Endometrium (tissue), 2 donors: ENCODE measurements at regions not wholly inside any gene's neighbourhood (a gene's known extent, or its start where the extent isn't known, plus 50 kb on each side); places are given as distances from the start of the nearest gene placed in this dataset.

Experiments used
- FAIRE-seq: peaks from 2 replicates; lab custom pipeline; 2012; peaks lifted over from hg19 to GRCh38; lab: Jason Lieb, UNC
- donor health status: control.
- donor health status: control.

- FAIRE-seq: no peak
Observed at GRCh38 chr14:34212172-34212929, 249.7 kb downstream of the SPTSSA start.

DNA sequence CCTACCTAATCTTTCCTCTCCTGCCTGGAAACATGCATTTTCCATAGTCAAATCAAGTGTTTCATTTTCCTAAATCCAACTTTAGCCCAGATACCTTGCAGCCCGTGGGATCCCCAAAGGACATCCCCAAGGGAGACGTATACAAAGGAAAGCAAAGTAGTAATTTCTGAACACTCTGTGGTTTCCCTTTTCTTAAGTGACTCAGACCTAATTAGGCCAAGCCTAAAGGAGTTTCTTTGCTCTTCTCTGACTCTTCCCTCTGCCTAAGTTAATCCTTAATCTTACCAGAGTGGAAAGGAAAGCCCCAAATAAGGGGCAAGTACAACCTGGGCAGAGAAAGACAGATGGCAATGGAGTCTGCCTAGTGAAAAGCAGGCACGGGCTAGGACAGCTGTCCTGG, 250.3 kb downstream of the SPTSSA start:
- no peak for FAIRE-seq

GRCh38 chr14:34208532-34208931, 253.5 kb downstream of the SPTSSA start:
- no peak for FAIRE-seq

- no peak for FAIRE-seq
Observed at GRCh38 chr14:34205799-34206198, 254.9 kb upstream of the EGLN3 start.

GRCh38 chr14:34204774-34205173, 253.9 kb upstream of the EGLN3 start:
- FAIRE-seq: no peak

DNA sequence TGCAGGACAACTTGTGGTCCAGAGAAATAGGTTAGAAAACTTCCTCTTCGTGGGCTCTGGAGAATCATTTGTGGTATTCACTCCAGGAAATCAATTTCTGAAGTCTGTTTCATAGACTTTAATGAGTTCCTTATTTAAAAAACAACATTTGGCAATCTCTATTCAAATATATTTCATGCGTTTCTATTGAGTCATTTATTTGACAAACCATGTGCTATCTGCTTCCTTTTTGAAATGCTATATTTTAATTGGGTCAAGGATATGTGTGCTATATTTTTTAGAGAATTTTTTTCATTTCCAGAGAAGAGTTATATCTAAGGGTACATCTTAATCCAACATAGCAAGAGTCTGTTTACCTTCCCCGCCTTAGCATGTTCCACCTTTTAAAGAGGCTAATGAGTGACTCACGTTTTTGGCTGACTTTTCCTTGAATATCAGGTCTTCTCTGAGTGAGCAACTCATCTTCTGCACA, 252.4 kb upstream of the EGLN3 start:
- FAIRE-seq: no peak

- FAIRE-seq: no peak
Observed at GRCh38 chr14:34201909-34202637, 251.2 kb upstream of the EGLN3 start.

DNA sequence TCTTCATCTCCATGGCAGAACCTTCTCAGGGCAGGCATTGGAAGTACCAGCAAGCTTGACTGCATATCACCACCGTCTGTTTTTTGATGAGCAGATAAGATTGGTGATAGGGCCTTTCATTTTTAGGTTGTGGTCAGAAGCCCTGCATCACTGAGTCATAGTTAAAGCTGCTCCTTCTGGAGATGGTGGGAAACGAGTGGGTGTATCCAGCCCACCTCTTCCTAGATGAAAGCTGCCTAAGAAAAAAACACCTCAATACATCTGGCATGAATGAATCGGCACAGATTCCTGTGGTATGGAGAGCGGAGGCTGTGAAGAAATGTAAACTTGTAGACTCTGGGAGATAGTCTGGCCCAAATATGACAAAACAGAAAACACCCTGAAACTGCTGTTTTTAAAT, 248.7 kb upstream of the EGLN3 start:
- FAIRE-seq: no peak

DNA sequence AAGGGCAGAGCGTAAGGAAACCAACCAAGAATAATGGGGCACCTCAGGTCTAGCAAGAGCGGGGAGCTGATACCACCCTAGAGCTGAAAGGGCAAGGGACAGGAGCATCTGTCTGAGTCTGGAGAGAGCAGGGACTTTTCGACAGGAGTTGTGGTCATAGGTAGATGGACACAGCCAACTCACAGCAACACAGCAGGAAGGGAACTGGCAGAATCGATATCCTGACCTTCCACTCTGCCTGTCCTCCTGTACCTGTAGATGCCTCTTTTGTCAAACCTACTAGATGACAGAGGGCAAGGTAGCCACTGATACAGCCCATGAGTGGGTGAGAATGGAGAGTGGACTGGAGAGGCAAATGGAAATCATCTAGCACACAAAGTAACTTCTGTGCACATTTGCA, 247.2 kb upstream of the EGLN3 start:
- no peak for FAIRE-seq

- FAIRE-seq: no peak
Observed at GRCh38 chr14:34195964-34196363, 245.1 kb upstream of the EGLN3 start.

DNA sequence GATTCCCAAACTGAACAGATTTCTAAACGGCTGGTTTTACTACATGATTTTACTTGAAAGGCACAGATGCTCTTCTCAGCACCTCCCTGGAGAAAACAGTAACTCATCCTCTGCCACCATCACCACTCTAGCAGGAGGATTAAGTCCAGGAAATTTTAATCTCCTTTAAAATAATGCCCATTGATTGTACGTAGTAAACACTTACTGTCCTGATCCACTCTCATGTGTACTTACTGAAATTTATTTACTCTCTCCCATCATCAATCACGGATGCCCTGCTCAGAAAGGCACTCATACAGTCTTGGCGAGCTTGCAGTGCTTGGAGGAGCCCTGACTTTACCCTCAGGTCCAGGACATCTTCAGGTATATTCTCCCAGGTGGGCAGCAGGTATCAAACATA, 239.8 kb upstream of the EGLN3 start:
- FAIRE-seq: no peak

GRCh38 chr14:34189866-34190265, 239.0 kb upstream of the EGLN3 start:
- FAIRE-seq: no peak

- FAIRE-seq: no peak
Observed at GRCh38 chr14:34187519-34188044, 236.7 kb upstream of the EGLN3 start.

GRCh38 chr14:34187061-34187460, 236.2 kb upstream of the EGLN3 start:
- no peak for FAIRE-seq

DNA sequence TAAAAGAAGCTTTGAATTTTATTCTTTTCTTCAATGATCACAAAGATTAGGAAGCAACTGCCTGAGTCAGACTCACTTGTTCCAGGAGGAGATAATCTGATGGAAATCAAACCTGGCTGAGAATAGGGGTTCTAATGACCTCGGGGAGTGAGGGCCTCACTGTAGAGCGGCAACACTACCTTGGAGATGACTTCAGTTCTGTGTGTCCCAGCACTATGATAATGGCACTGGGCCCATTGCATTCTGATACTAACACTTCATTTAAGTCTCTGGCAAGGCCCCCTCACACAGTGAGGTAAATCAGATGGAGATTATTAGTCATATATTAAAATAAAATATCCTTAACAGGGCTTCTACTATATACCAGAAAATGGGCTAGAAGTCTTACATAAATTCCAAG, 233.3 kb upstream of the EGLN3 start:
- FAIRE-seq: no peak

GRCh38 chr14:34183478-34183877, 232.6 kb upstream of the EGLN3 start:
- no peak for FAIRE-seq

GRCh38 chr14:34181338-34181737, 230.5 kb upstream of the EGLN3 start:
- no peak for FAIRE-seq

GRCh38 chr14:34180869-34181268, 230.0 kb upstream of the EGLN3 start:
- FAIRE-seq: no peak

DNA sequence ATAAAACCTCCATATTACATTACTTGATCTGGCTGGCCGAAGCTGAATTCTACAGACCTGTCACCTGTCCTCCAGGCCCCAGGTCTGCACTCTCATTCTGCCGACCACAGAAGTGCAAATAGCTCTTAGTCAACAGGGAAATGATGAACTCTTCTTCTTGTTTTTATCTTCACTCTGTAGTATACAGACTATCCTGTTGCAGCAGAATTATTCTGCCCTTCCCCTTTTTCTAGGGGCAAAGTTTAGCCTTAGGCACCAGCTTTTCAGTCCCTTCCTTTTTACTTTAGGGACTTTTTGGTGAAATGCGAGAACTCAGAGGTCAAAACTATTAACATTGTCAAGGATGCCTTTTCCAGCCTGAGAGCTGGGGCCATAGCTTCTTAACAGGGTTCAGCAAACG, 229.6 kb upstream of the EGLN3 start:
- no peak for FAIRE-seq

- no peak for FAIRE-seq
Observed at GRCh38 chr14:34179727-34180126, 228.9 kb upstream of the EGLN3 start.

DNA sequence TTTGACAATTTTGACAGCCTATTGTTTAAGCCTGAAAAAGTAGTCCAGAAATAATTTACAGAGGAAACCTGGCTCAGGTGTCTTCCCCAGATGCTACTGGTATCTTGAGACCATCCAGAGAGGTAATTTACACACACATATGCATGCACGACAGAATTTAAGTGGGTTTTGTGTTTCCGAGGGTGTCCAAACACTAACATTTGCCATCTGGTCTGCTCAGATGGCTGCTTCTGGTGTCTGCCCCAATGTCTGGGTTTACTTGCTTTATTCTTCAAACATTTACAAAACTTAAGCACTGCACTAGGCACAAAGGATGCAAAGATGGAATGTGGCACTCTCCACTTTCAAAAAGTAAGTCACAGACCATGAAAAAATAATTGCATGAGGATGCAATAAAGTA, 226.6 kb upstream of the EGLN3 start:
- no peak for FAIRE-seq

DNA sequence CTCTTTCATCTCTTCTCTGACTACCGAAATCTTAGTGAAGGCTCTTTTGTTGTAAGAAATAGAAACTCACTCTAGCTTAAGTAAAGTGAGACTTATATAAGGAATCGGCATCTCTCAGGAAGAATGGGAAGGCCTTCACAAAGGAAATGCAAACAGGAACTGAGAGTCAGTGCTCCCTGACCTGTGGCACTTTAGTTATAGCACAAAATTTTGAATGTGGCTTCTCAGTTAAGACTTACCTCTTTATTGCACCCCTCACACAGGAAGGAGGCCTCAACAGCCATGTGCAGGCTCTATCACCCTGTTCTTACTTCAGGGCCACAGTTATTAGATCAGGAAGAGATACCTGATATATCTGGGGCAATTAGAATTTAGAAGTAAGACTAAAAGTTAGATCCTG, 224.7 kb upstream of the EGLN3 start:
- no peak for FAIRE-seq

- FAIRE-seq: no peak
Observed at GRCh38 chr14:34174973-34175372, 224.1 kb upstream of the EGLN3 start.

DNA sequence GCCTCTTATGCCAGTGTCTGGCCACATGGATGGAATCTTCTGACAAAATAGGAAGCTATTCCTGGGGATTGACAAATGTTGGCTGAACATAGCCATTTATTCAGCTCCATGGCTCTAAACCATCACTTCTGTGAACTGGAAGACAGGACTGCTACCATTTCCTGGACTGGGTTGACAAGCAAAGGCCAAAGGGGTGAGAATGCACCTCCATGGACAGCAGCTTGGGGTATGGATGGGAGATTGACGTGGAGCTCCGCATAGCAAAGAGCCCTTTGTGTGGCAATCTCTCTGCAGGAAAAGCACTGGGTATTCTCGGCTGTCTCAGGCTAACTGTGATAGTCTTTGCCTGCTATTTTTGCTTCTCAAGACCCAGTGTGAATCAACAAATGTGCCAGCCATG, 223.0 kb upstream of the EGLN3 start:
- no peak for FAIRE-seq
